ENCODE measurements at regions not wholly inside any gene's neighbourhood (a gene's known extent, or its start where the extent isn't known, plus 50 kb on each side); places are given as distances from the start of the nearest gene placed in this dataset.

GRCh38 chr13:76795701-76796695 is 90.2 kb downstream of the KCTD12 start:
- DNase-seq (ENCODE audit: low spot score): no peak

- DNase-seq (ENCODE audit: low spot score): peak; percentile 46
These were observed 93.4 kb downstream of the KCTD12 start for GRCh38 chr13:76792731-76793347.

- peak; percentile 64 for DNase-seq (ENCODE audit: low spot score)
These were observed 95.0 kb downstream of the KCTD12 start for GRCh38 chr13:76790980-76791819.

GRCh38 chr13:76790526-76790925 is 95.7 kb downstream of the KCTD12 start:
- DNase-seq (ENCODE audit: low spot score): peak; percentile 32

- DNase-seq (ENCODE audit: low spot score): no peak
These were observed 102.4 kb downstream of the KCTD12 start for GRCh38 chr13:76783798-76784197.

- DNase-seq (ENCODE audit: low spot score): no peak
These were observed 107.4 kb downstream of the KCTD12 start for GRCh38 chr13:76778853-76779252.

- no peak for DNase-seq (ENCODE audit: low spot score)
These were observed 109.1 kb downstream of the KCTD12 start for GRCh38 chr13:76777096-76777495.

GRCh38 chr13:76775088-76775740 is 111.0 kb downstream of the KCTD12 start:
- no peak for DNase-seq (ENCODE audit: low spot score)

GRCh38 chr13:76773448-76774094 is 112.6 kb downstream of the KCTD12 start:
- DNase-seq (ENCODE audit: low spot score): no peak

GRCh38 chr13:76772241-76772640 is 114.0 kb downstream of the KCTD12 start:
- no peak for DNase-seq (ENCODE audit: low spot score)

GRCh38 chr13:76769271-76769791 is 116.9 kb downstream of the KCTD12 start:
- DNase-seq (ENCODE audit: low spot score): no peak

- no peak for DNase-seq (ENCODE audit: low spot score)
These were observed 117.8 kb downstream of the KCTD12 start for GRCh38 chr13:76768384-76768783.

- no peak for DNase-seq (ENCODE audit: low spot score)
These were observed 121.3 kb downstream of the KCTD12 start for GRCh38 chr13:76764916-76765315.

- DNase-seq (ENCODE audit: low spot score): peak; percentile 47
These were observed 121.8 kb downstream of the KCTD12 start for GRCh38 chr13:76764429-76764828.

- no peak for DNase-seq (ENCODE audit: low spot score)
These were observed 123.5 kb downstream of the KCTD12 start for GRCh38 chr13:76762721-76763120.

- peak; percentile 2 for DNase-seq (ENCODE audit: low spot score)
These were observed 126.3 kb downstream of the KCTD12 start for GRCh38 chr13:76759877-76760276.

- DNase-seq (ENCODE audit: low spot score): no peak
These were observed 127.5 kb downstream of the KCTD12 start for GRCh38 chr13:76758738-76759137.

- DNase-seq (ENCODE audit: low spot score): no peak
These were observed 127.9 kb downstream of the KCTD12 start for GRCh38 chr13:76758257-76758656.

GRCh38 chr13:76756451-76756850 is 129.8 kb downstream of the KCTD12 start:
- no peak for DNase-seq (ENCODE audit: low spot score)

GRCh38 chr13:76754414-76754813 is 131.8 kb downstream of the KCTD12 start:
- DNase-seq (ENCODE audit: low spot score): peak; percentile 22

- DNase-seq (ENCODE audit: low spot score): no peak
These were observed 134.9 kb downstream of the KCTD12 start for GRCh38 chr13:76751278-76751677.

Data from kidney tubule cell (primary cell).